Stimulated activated CD4-positive, alpha-beta T cell treated with anti-CD3 and anti-CD28 coated beads, Interleukin-15, amount 100 ng/mL, for 24 hours (primary cell): ENCODE measurements at regions not wholly inside any gene's neighbourhood (a gene's known extent, or its start where the extent isn't known, plus 50 kb on each side); places are given as distances from the start of the nearest gene placed in this dataset.
"Not testable (repeated sequence)": the region's sequence is repeated elsewhere in the genome, so short reads cannot be mapped to it uniquely, and the experiment has no call there.

ENCODE experiments used
- DNase-seq: peaks from one replicate; pipeline ENCODE4 v3.0.0-alpha.2; 2020

DNA sequence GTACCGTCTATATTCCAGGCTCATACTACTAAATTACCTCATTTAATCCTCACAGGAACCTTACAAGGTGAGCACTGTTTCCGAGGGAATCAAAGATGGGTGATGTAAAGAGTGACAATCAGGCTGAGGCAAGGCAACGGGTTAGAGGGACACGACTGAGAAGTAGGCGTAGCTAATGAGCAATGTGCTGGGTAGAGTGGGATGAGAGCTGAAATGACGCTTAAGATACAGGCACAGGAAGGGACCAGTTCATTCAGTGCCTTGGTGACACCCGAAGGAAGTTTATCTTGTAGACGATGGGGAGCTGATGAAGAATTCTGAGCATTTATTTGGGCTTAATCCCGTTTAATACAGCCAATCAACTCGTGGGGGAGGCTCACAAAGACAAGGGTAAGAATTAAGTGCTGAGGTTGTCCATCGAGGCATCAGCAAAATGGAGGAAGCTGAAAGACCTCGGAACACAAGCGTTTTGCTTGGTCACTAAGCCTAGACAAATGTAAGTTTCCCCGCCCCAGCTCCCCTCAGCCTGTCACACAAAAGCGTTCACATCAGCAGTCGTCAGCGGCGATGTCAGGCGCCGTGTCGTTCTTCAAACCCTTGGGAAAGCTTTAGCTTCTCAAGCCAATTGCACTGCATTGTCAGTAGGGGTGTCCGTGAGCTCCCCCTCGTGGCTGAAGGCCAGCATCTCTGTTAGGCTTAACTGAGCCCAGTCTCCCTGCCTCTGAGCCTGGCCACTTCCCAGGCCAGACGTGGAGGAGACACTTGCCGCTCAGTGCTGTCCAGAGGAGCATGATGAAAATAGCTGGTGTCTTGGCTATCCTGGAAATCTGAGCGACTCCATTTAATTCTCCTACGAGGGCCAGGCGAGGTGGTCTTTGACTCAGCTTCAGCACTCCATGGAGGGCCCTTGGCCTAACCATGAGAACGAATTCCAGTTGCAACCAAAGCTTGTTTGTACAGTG, 288.5 kb upstream of the G2E3 start:
- peak; percentile 83 for DNase-seq

GRCh38 chr14:30271811-30272323, 287.1 kb upstream of the G2E3 start:
- no peak for DNase-seq

DNA sequence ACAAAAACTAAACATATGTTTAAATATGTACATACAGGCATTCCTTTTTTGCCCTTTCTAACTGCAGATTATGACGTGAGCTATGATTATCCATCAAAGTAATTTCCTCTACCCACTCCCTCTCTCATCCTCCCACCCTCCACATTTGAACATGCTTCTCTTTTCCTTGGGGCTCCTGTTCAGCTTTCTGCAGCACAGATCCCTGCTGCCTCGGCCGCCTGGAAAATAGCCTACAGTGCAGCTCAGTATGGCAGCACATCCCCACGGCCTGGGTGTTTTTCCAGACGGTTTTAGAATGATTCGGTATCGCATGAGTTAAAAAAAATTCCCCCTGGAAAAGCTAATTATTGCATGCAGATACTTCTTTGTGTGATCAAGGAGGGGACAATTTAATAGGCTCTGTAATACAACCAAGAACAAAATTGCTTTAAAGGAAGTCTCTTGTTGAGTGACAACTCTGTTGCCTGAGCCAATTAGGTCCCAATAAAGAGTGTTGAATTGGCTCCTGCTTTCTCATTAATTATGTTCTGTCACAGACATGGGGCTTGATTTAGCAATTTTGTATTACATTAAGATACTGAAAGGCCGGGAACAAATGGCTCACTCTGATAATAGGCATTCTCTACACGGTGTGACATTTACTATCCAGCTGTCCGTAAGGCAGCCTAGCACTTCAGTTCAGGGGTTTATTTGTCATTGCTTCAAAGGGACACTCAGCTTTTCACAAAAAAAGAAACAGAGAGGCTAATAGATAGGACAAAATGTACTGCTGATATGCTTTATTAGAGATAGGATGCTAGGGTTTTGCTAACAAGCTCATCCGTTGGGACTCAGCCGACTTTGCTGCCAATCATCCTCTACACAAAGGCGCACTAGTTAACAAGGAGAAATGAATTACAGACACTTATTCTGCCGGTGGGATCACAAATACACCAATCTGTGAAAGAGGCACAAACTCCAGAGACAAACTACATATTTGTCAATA, 285.8 kb upstream of the G2E3 start:
- DNase-seq = no peak

DNA sequence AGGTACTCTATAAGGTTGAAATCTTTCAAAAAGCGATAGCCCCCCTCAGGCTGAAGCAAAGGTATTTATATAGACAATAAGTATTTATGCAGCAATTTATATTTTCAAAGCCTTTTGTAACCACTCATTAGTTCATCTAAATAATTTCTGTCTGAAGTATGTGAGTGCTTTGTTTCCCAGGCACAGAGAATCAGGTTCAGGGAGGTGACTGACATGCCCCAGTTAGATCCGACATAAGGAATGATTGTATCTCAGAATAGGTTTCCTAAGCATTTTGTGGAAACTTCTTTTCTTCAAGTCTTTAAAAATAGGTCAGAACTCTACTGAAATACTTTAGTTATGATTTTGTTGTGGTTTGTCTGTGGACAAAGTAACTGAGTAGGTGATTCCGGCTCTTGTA, 283.4 kb upstream of the G2E3 start:
- DNase-seq = no peak

DNA sequence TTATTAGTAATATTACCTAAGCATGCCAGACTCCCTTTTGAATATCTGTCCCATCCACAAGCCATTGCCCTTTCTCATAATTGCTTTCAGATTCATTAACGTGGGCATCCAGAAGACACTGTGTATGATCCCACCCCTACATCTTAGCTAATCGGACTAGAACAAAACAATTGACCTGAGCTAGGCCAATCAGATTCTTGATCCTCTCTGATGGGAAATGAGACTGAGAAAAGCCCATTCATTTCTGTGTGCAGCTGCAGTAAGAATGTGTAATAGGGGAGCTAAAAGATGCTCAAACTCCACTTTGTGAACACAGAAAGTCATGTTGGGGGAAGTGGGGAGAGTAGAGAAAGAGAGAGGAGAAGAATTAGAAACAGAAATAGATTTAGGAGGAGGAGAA, 281.7 kb upstream of the G2E3 start:
- DNase-seq = no peak

DNA sequence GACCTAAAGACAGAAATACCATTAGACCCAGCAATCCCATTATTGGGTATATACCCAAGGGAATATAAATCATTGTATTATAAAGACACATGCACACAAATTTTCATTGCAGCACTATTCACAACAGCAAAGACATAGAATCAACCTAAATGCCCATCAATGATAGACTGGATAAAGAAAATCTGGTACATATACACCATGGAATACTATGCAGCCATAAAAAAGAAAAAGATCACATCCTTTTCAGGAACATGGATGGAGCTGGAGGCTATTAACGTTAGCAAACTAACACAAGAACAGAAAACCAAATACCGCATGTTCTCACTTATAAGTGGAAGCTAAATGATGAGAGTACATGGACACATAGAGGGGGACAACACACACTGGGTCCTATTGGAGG, 280.1 kb upstream of the G2E3 start:
- not testable (repeated sequence) for DNase-seq

- peak; percentile 30 for DNase-seq
Observed at GRCh38 chr14:30283822-30284446, 275.0 kb upstream of the G2E3 start.

GRCh38 chr14:30284808-30285207, 274.1 kb upstream of the G2E3 start:
- no peak for DNase-seq

- no peak for DNase-seq
Observed at GRCh38 chr14:30287579-30288445, 271.1 kb upstream of the G2E3 start.

- DNase-seq = no peak
Observed at GRCh38 chr14:30290001-30290400, 269.0 kb upstream of the G2E3 start.

- no peak for DNase-seq
Observed at GRCh38 chr14:30291216-30291615, 267.7 kb upstream of the G2E3 start.

GRCh38 chr14:30292541-30292940, 266.4 kb upstream of the G2E3 start:
- no peak for DNase-seq

DNA sequence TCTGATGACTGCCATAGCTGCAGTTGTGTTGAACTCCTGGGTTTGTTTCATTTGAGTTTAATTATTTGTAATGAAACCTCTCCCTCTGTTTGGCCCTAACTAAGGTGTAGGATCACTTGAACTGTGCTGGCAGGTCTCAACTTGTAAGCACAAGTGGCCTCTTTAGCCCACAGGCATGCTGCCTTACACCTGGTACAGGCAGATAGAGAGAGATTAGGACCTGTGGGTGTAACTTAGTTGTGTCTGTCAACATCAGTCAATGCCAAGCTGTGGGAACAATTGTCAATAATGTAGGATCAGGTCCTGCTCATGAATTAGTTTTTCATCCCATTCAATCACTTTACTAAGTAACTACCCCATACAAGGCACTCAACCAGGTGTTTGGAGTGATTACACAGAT, 263.0 kb upstream of the G2E3 start:
- DNase-seq = no peak

- DNase-seq = peak; percentile 8
Observed at GRCh38 chr14:30296931-30297405, 262.0 kb upstream of the G2E3 start.

DNA sequence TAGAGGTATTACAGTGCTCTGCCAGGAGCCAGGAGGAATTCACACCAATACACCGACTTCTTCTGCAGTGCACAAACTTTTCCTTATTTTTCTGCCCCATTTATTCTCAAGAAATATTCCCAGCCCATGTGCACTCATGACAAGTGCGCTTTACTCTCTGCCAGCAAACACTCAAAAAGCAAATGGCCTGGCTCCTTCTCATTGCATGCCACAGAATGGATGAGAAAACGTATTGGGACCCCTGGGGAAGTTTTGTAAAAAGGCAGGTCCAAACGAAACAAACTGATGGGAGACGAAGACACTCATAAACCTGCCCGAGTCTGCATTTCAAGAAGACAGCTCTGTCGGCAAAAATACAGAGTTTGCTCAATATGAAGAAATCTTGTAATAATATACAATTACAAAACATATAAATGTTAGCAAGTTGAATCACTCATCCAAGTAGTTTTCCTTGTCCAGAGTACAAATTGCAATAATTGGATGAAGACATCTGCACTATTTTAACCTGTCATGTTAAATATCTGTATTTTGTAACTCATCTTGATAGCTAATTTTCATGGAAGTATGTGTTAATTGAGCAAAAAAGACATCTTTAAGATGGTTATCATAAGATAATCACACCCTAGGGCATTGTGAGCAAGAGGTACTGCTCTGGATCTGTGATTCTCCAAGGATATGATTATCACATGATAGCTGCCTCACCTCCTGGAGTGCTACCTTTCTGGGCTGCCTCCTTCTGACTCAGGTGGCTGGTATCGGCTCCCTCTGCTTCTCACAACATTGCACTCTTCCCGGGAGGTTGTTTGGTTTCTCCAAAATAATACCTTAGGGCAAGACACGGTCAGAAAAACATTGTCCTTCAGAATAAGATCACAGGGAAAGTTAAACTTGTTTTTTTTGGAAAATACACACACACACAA, 260.8 kb upstream of the G2E3 start:
- DNase-seq = no peak

GRCh38 chr14:30299915-30300314, 259.0 kb upstream of the G2E3 start:
- no peak for DNase-seq

GRCh38 chr14:30303350-30303749, 255.6 kb upstream of the G2E3 start:
- DNase-seq = no peak

DNA sequence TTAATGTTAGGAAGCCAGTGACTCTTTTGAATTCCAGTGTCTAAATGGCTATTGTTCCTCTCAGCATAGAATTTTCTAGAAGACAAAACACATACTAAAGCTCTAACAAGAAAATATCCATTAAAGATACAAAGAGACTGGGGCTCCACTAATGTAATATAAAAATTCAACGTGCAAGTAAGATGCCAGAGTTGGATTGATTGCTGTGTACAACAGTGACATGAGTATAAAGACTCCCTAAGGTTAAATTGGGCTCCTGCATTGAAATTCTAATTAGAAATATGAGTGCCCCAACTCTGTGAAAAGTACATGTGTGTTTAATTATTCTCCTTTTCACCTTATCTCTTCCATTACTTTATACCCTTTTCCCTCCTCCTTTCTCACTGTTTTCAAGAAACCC, 253.6 kb upstream of the G2E3 start:
- no peak for DNase-seq

- no peak for DNase-seq
Observed at GRCh38 chr14:30309405-30309804, 249.6 kb upstream of the G2E3 start.

DNA sequence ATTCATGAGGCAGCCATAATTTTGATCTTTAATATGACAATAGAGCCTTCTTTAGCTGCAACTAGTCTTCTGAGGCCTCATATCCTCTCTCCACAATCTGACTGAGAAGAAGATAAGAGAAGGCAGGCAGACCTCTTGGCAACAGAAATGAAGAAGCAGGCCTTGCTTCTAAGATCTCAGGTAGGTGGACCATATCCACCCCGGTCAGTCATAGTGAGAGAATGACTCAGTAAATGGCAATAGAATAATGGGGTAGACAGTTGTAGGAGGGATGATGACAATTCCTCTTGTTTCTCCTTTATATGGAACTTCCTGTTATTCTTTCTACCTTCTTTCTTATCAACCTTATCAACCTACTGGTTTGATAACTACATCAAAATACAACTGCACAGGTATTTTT, 246.7 kb upstream of the G2E3 start:
- DNase-seq = no peak

- DNase-seq = no peak
Observed at GRCh38 chr14:30317729-30318128, 241.2 kb upstream of the G2E3 start.
